HFF-Myc (cell line): ENCODE measurements at regions not wholly inside any gene's neighbourhood (a gene's known extent, or its start where the extent isn't known, plus 50 kb on each side); places are given as distances from the start of the nearest gene placed in this dataset.

ENCODE experiments used
- DNase-seq: peaks from one replicate; pipeline ENCODE4 v3.0.0-alpha.2; 2011; ENCODE audit warnings: low read depth; ENCODE audit errors: extremely low read depth
- H3K4me3 ChIP-seq: replicated peaks from 2 replicates; pipeline ENCODE4 v1.5.1; 2011; ENCODE audit warnings: low read depth, mild to moderate bottlenecking, control low read depth, low read length
- TF ChIP-seq, protein P1 (sequence below): IDR thresholded peaks from 2 replicates; pipeline ENCODE4 v1.5.1; 2012; ENCODE audit warnings: mild to moderate bottlenecking, low read depth, low read length, control low read depth; ENCODE audit errors: missing control alignments

DNA sequence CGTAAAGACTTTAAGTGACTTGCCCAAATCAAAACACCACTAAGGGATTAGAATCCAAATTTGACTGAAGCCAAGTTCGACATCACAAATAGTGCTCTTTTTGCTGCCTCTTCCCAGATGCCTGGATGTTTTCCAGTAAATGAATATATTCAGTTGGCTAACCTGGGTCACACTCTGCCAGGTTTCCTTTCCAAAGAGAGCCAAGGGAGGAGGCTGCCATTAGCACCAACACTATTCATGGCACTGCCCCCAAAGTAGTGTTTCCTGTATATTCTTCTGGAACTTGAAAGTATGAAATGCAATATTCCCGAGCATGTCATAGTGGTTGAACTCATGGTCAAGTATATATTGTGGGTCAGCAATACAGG is 219.3 kb upstream of the UBASH3B start:
- TF ChIP-seq, protein P1, sequence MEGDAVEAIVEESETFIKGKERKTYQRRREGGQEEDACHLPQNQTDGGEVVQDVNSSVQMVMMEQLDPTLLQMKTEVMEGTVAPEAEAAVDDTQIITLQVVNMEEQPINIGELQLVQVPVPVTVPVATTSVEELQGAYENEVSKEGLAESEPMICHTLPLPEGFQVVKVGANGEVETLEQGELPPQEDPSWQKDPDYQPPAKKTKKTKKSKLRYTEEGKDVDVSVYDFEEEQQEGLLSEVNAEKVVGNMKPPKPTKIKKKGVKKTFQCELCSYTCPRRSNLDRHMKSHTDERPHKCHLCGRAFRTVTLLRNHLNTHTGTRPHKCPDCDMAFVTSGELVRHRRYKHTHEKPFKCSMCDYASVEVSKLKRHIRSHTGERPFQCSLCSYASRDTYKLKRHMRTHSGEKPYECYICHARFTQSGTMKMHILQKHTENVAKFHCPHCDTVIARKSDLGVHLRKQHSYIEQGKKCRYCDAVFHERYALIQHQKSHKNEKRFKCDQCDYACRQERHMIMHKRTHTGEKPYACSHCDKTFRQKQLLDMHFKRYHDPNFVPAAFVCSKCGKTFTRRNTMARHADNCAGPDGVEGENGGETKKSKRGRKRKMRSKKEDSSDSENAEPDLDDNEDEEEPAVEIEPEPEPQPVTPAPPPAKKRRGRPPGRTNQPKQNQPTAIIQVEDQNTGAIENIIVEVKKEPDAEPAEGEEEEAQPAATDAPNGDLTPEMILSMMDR, result no peak
- DNase-seq, result no peak

DNA sequence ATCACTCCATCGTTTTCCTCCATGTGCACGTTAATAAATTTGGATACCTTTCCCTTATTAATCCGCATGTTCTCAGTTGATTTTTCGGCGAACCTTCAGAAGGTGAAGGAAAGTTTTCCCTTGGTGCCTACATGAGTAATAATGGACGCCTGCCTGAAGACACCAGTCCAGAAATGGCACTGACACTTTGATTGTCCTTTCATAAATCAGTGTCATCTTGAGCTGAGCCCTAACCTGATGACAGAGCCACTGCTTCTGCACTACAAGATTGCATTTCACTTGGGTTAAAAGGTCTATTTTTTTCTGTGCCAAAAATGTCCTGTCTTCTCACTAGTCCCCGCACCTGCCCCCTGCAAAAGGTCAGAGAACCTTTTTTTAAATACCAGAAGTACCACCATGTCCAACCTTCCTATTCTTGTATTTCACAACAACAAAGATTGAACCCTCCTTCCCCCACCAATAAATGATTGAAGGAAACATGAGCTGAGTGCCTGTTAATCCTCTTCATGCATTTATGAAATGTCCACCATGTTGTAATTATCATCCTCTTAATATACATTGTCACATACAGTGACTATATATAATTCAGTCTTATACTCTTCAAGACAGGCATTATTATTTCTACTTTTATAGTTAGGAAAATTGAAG is 219.9 kb upstream of the UBASH3B start:
- no peak for DNase-seq
- H3K4me3 ChIP-seq, result no peak overlapping the region
- TF ChIP-seq, protein P1, result no peak

More for the DNA sequence above, 219.3 kb upstream of the UBASH3B start:
- no peak overlapping the region for H3K4me3 ChIP-seq

DNA sequence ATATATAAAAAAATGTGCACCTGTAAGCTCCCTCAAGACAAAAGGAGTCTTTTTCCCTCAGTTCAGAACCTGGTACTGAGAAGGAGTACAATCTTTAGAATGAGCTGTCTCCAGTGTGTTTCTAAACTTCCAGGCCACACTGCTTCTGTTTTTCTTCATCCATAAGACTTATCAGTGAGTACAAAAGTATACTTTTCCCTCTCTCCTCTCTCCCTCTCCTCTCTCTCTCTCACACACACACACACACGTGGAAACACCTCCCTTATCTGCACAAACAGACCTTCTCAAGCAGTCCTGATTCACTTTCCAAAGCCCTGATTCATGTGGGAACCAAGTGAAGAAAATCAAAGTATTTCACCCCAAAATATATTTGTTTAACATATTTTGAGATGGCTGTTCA is 220.7 kb upstream of the UBASH3B start:
- TF ChIP-seq, protein P1, result no peak
- H3K4me3 ChIP-seq, result no peak overlapping the region
- DNase-seq, result no peak

DNA sequence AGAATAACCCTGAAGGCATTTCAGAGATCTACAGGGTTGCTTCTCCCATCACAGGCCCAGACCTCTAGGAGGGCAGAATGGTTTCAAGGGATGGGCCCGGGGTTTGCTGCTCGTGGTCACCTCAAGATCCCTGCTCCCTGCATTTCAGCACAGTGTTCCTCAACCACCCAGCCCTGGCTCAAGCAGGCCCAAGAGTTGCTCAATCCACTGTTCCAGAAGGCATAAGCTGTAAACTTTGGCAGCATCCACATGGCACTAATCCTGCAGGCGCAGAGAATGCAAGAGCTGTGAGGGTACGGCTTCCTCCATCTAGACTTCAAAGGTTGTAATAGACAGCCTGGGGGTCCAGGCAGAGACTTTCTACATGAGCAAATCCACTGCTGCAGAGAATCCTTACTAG is 225.0 kb upstream of the UBASH3B start:
- TF ChIP-seq, protein P1, result no peak
- H3K4me3 ChIP-seq, result no peak overlapping the region
- no peak for DNase-seq

DNA sequence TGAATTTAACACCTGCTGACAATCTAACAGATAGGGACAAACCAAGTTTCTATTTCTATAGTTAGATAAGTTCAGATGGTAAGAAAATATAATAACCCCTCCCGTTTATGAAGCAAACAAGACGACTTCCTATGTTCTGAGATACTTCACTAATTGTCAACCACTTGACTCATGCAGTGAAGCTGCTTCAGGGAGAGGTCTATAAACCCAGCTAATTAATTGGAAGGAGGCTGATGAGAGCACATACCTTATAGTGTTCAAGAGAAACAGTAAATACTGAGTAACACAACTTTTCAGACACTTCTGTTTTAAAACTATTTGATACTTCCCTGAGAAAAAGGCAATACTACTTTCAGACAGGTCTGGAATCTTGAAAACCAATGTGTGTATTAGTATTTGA is 229.4 kb upstream of the UBASH3B start:
- no peak for DNase-seq
- TF ChIP-seq, protein P1, result no peak
- H3K4me3 ChIP-seq, result no peak overlapping the region

DNA sequence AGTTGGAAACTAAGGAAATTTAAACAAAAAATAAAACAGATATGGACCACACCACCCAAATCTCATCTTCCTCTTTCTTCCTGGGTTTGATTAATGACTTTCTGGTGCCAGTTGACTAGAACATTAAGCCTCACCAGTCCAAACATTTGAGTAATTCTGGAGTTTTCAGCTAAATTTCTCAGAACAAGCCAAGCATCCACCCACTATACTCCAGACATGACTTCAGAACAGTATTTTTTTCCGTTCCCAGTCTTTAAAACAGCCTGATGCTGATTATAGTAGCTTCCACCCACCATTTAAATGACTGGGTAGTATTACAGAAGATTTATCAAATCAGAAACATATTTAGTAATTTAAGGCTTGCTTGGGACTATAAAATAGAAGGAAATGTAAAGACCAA is 230.9 kb upstream of the UBASH3B start:
- no peak for DNase-seq
- TF ChIP-seq, protein P1, result no peak

DNA sequence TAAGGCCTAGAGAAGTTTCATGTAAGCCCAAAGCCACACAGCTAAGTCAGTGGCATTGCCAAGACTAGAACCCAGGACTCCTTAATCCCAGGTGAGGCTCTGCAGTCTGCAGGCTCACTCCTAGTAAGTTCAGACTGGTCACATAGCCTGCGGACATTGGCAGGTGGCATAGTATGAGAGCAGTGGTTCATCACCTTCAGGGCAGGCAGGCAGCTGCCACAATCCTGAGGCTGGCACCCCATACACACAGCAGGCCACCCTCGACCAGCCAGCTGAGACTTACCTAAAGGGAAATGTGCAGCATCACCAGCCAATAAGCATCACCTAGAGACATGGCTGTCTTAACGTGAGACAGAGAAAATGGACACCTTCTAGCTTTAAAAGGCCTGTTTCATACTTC is 231.6 kb upstream of the UBASH3B start:
- TF ChIP-seq, protein P1, result no peak
- H3K4me3 ChIP-seq, result no peak overlapping the region
- no peak for DNase-seq

More for the DNA sequence above, 230.9 kb upstream of the UBASH3B start:
- no peak overlapping the region for H3K4me3 ChIP-seq
